Tibial artery (tissue), 4 donors: ENCODE measurements at regions not wholly inside any gene's neighbourhood (a gene's known extent, or its start where the extent isn't known, plus 50 kb on each side); places are given as distances from the start of the nearest gene placed in this dataset.

ENCODE experiments used
- DNase-seq, 2 donors: peaks; one replicate each; pipeline ENCODE4 v3.0.0-alpha.2; 2019
- H3K27ac ChIP-seq, 2 donors: fragments of 200-600 bp; sonication (generic) in 1 of 2; 1 replicate in 1 of 2; 2 replicates in 1 of 2; pipeline ENCODE4 v1.5.1; 2018 to 2019; ENCODE audit warnings: mild to moderate bottlenecking in 1 of 2
- H3K27me3 ChIP-seq, 2 donors: fragments of 200-600 bp; sonication (generic) in 1 of 2; one replicate each; pipeline versions ENCODE4 v1.5.1 to v1.6.0; 2016 to 2019
- H3K36me3 ChIP-seq, 3 donors: fragments of 200-600 bp; sonication (generic) in 2 of 3; one replicate each; pipeline ENCODE4 v1.5.1; 2016 to 2019; ENCODE audit warnings: mild to moderate bottlenecking in 2 of 3
- H3K4me1 ChIP-seq, 4 donors: fragments of 200-600 bp; sonication (generic) in 2 of 4; 1 replicate in 3 of 4; 2 replicates in 1 of 4; pipeline ENCODE4 v1.5.1; 2016 to 2019
- H3K4me3 ChIP-seq, 2 donors: fragments of 200-600 bp; sonication (generic) in 1 of 2; 1 replicate in 1 of 2; 2 replicates in 1 of 2; pipeline ENCODE4 v1.5.1; 2018 to 2019; ENCODE audit warnings: mild to moderate bottlenecking in 2 of 2
- H3K9me3 ChIP-seq, 3 donors: fragments of 200-600 bp; sonication (generic) in 1 of 3; one replicate each; pipeline ENCODE4 v1.5.1; 2016 to 2019
- intact Hi-C: fragments of 100-400 bp; cut with DNase I; formaldehyde crosslinking; loops from one replicate; pipeline ENCODE4 v1.15.0; 2023; ENCODE audit warnings: low total_unique reads
- TF ChIP-seq, protein P1 (sequence below), 2 experiments: fragments of 200-600 bp in 1 of 2; fragments of 450-650 bp in 1 of 2; IDR thresholded peaks; one replicate each; pipeline ENCODE4 v1.5.1; 2017 to 2019; ENCODE audit warnings: antibody characterized with exemption in 2 of 2, mild to moderate bottlenecking in 1 of 2, moderate library complexity in 1 of 2

DNA sequence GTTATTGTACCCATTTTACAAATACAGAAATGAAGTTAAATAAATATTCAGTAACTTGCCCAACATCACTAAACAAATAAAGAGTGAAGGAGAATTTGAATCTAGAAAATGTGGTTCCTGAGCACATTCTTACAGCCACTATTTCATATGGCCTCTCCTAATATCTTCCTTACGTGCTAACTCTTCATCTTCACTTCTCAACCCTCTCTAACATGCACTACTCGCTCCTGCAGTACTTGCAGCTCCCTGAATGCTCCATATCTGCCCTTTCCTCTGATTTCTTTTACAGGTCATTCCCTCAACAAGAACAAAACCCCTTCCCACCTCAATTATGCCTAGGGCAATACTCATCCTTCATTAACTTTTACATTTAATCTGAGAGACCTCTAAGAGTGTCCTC is 711.5 kb downstream of the CETN3 start:
- H3K9me3 ChIP-seq = no peaks in the 10 kb centered on the region
- no peaks in the 10 kb centered on the region for H3K36me3 ChIP-seq
- H3K4me1 ChIP-seq = no peaks in the 10 kb centered on the region
- TF ChIP-seq, protein P1, sequence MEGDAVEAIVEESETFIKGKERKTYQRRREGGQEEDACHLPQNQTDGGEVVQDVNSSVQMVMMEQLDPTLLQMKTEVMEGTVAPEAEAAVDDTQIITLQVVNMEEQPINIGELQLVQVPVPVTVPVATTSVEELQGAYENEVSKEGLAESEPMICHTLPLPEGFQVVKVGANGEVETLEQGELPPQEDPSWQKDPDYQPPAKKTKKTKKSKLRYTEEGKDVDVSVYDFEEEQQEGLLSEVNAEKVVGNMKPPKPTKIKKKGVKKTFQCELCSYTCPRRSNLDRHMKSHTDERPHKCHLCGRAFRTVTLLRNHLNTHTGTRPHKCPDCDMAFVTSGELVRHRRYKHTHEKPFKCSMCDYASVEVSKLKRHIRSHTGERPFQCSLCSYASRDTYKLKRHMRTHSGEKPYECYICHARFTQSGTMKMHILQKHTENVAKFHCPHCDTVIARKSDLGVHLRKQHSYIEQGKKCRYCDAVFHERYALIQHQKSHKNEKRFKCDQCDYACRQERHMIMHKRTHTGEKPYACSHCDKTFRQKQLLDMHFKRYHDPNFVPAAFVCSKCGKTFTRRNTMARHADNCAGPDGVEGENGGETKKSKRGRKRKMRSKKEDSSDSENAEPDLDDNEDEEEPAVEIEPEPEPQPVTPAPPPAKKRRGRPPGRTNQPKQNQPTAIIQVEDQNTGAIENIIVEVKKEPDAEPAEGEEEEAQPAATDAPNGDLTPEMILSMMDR (IDR thresholded peaks at IDR 0.05) = no peak
- intact Hi-C loops = no loop called here
- H3K27ac ChIP-seq = no peak overlapping the region
- H3K4me3 ChIP-seq = no peak overlapping the region
- H3K27me3 ChIP-seq = no peaks in the 10 kb centered on the region
- DNase-seq = no peak

DNA sequence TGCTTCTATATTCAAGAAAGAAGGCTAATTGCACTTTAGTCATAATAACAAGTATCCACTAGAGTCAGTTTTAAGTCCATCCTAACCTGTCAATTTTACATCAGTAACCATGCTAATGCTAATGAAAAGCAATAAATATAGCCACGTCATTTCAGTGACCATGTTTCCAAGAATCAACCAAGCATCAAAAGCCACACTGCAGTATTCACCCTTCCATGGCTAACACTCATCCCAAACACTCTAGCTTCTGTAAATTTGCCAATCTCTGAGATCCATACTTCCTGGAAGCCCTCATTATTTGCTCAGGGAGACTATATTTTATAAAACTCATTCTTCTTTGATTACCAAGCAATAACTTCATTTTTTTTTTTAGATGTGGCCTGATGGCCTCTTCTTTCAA is 712.0 kb downstream of the CETN3 start:
- H3K4me3 ChIP-seq = no peak overlapping the region
- no peak for DNase-seq
- H3K4me1 ChIP-seq = no peaks in the 10 kb centered on the region
- intact Hi-C loops = no loop called here
- H3K36me3 ChIP-seq = no peaks in the 10 kb centered on the region
- no peak overlapping the region for H3K27ac ChIP-seq
- H3K9me3 ChIP-seq = no peaks in the 10 kb centered on the region
- no peaks in the 10 kb centered on the region for H3K27me3 ChIP-seq
- TF ChIP-seq, protein P1 (IDR thresholded peaks at IDR 0.05) = no peak

DNA sequence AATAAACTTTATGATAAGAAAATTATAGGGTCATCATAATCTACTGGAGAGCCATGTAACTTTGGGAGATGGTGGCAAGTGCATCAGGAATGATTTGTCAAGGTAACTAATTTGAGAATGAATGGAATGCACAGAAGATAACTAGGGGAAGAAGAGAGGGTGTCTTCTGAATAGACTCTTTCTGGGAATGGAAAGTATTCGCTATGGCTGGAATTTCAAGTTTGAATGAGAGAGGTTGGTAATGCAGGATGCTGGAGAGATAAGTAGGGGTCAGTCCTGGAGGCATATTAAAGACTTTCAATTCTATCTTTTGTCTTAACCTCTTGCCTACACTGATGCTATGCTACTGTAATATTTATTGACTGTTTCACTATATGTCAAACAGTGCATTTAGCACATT is 714.2 kb downstream of the CETN3 start:
- no peaks in the 10 kb centered on the region for H3K27me3 ChIP-seq
- TF ChIP-seq, protein P1 (IDR thresholded peaks at IDR 0.05) = no peak
- no peaks in the 10 kb centered on the region for H3K4me1 ChIP-seq
- intact Hi-C loops = no loop called here
- no peak overlapping the region for H3K27ac ChIP-seq
- no peak for DNase-seq
- H3K9me3 ChIP-seq = no peaks in the 10 kb centered on the region
- H3K36me3 ChIP-seq = no peaks in the 10 kb centered on the region
- H3K4me3 ChIP-seq = no peak overlapping the region

DNA sequence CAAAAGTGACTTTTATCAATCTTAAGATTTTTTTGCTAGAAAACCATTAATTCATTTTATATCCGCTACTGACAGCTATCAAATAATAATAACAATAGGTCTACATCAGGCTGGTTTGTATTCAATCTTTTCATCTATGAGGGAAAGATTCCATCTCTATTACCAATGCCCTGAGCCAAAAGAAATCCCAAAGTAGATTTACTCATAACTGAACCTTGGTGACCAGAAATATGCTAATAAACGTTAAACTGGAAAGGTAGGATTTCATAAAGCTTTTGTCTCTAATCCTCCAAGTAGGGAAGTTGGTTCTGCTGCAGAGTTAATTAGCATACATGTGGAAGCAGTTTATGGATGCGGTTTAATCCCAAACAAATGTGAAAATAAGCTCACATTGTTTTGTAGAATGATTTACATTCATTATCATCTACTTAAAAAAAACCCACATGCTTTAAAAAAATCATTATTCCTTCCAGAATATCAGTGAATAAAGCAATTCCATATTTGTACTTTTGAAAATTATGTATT is 715.5 kb downstream of the CETN3 start:
- TF ChIP-seq, protein P1 (IDR thresholded peaks at IDR 0.05) = no peak

DNA sequence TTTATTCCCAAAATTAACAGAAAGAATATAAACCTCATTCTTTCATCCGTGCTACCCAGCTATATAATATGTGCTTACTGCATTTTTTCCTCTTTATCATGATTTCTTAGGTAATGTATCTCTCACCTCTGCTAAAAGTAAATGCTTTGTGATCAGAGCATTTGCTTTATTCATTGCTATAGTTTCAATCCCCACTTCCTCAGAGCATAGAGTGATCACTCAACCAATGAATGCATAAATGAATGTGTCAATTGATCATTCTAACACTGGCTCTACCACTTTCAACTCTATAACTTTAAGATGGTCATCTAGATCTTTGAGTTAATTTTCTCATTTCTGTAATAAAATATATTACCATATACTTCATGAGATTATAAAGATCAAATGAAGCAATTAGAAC is 719.2 kb downstream of the CETN3 start:
- Histone ChIP-seq H3K36me3 (no peaks in the 10 kb centered on the region), H3K9me3 (no peaks in the 10 kb centered on the region), H3K27ac (no peak overlapping the region), H3K4me3 (no peak overlapping the region), H3K27me3 (no peaks in the 10 kb centered on the region), H3K4me1 (no peaks in the 10 kb centered on the region)
- no peak for DNase-seq
- intact Hi-C loops = no loop called here
- TF ChIP-seq, protein P1 (IDR thresholded peaks at IDR 0.05) = no peak

More for the DNA sequence above, 715.5 kb downstream of the CETN3 start:
- H3K4me3 ChIP-seq = no peak overlapping the region
- no peaks in the 10 kb centered on the region for H3K4me1 ChIP-seq
- no peaks in the 10 kb centered on the region for H3K27me3 ChIP-seq
- DNase-seq = no peak
- H3K9me3 ChIP-seq = no peaks in the 10 kb centered on the region
- intact Hi-C loops = no loop called here
- no peak overlapping the region for H3K27ac ChIP-seq
- H3K36me3 ChIP-seq = no peaks in the 10 kb centered on the region
